ENCODE measurements at regions not wholly inside any gene's neighbourhood (a gene's known extent, or its start where the extent isn't known, plus 50 kb on each side); places are given as distances from the start of the nearest gene placed in this dataset.

GRCh38 chr21:38097789-38098188 is 159.0 kb upstream of the KCNJ15 start:
- intact Hi-C loops (cut with micrococcal nuclease): no loop called here

GRCh38 chr21:38112219-38112789 is 144.5 kb upstream of the KCNJ15 start:
- intact Hi-C loops (cut with micrococcal nuclease): no loop called here

GRCh38 chr21:38114717-38115333 is 142.0 kb upstream of the KCNJ15 start:
- intact Hi-C loops (cut with micrococcal nuclease): no loop called here

- intact Hi-C loops (cut with micrococcal nuclease): no loop called here
Observed at GRCh38 chr21:38115870-38116269, 140.9 kb upstream of the KCNJ15 start.

GRCh38 chr21:38119793-38120192 is 137.0 kb upstream of the KCNJ15 start:
- intact Hi-C loops (cut with micrococcal nuclease): loop anchor here (10.0 kb wide), 1 partner anchor 415 kb away; no protein-coding TSS in a partner anchor

GRCh38 chr21:38120679-38120983 is 136.2 kb upstream of the KCNJ15 start:
- intact Hi-C loops (cut with micrococcal nuclease): loop anchor here (10.0 kb wide), 1 partner anchor 416 kb away; no protein-coding TSS in a partner anchor

- intact Hi-C loops (cut with micrococcal nuclease): loop anchor here (10.0 kb wide), 1 partner anchor 416 kb away; no protein-coding TSS in a partner anchor
Observed at GRCh38 chr21:38120984-38121855, 135.6 kb upstream of the KCNJ15 start.

GRCh38 chr21:38121888-38122720 is 134.7 kb upstream of the KCNJ15 start:
- intact Hi-C loops (cut with micrococcal nuclease): loop anchor here (10.0 kb wide), 1 partner anchor 417 kb away; no protein-coding TSS in a partner anchor

GRCh38 chr21:38123626-38124025 is 133.2 kb upstream of the KCNJ15 start:
- intact Hi-C loops (cut with micrococcal nuclease): loop anchor here (10.0 kb wide), 1 partner anchor 419 kb away; no protein-coding TSS in a partner anchor

GRCh38 chr21:38126666-38127303 is 130.0 kb upstream of the KCNJ15 start:
- intact Hi-C loops (cut with micrococcal nuclease): loop anchor here (10.0 kb wide), 1 partner anchor 422 kb away; no protein-coding TSS in a partner anchor

GRCh38 chr21:38129711-38130110 is 127.1 kb upstream of the KCNJ15 start:
- intact Hi-C loops (cut with micrococcal nuclease): loop anchor here (10.0 kb wide), 1 partner anchor 425 kb away; no protein-coding TSS in a partner anchor

- intact Hi-C loops (cut with micrococcal nuclease): no loop called here
Observed at GRCh38 chr21:38133240-38133639, 123.6 kb upstream of the KCNJ15 start.

- intact Hi-C loops (cut with micrococcal nuclease): no loop called here
Observed at GRCh38 chr21:38134084-38134873, 122.5 kb upstream of the KCNJ15 start.

GRCh38 chr21:38136201-38136600 is 120.6 kb upstream of the KCNJ15 start:
- intact Hi-C loops (cut with micrococcal nuclease): no loop called here

GRCh38 chr21:38139380-38140168 is 117.2 kb upstream of the KCNJ15 start:
- intact Hi-C loops (cut with micrococcal nuclease): no loop called here

GRCh38 chr21:38140207-38140903 is 116.4 kb upstream of the KCNJ15 start:
- intact Hi-C loops (cut with micrococcal nuclease): no loop called here

GRCh38 chr21:38142224-38142623 is 114.6 kb upstream of the KCNJ15 start:
- intact Hi-C loops (cut with micrococcal nuclease): no loop called here

- intact Hi-C loops (cut with micrococcal nuclease): no loop called here
Observed at GRCh38 chr21:38144193-38144592, 112.6 kb upstream of the KCNJ15 start.

All from T-helper 2 cell treated with Interferon-gamma antibody and Interleukin-4, amounts not matched to agents 100 ng/mL and 5 ng/mL, for 36 hours (primary cell).